Muscle of leg (tissue), 3 donors: ENCODE measurements at regions not wholly inside any gene's neighbourhood (a gene's known extent, or its start where the extent isn't known, plus 50 kb on each side); places are given as distances from the start of the nearest gene placed in this dataset.

Experiments used
- DNase-seq: peaks from one replicate; pipeline ENCODE4 v3.0.0; 2013
- H3K27ac ChIP-seq: one replicate; pipeline ENCODE4 v1.5.1; 2013; ENCODE audit warnings: mild to moderate bottlenecking, low read length, control low read depth
- H3K27me3 ChIP-seq: one replicate; pipeline ENCODE4 v1.6.1; 2013; ENCODE audit warnings: low read length; ENCODE audit not compliant: control insufficient read depth, insufficient read depth
- H3K36me3 ChIP-seq: one replicate; pipeline ENCODE4 v1.6.1; 2013; ENCODE audit warnings: low read length; ENCODE audit not compliant: control insufficient read depth, insufficient read depth
- H3K4me1 ChIP-seq: one replicate; pipeline ENCODE4 v1.6.1; 2013; ENCODE audit warnings: low read length; ENCODE audit not compliant: control insufficient read depth, insufficient read depth
- H3K4me3 ChIP-seq: one replicate; pipeline ENCODE4 v1.5.1; 2013; ENCODE audit warnings: low read length, control low read depth
- H3K9me3 ChIP-seq: replicated peaks from 2 replicates; pipeline ENCODE4 v1.6.1; 2013; ENCODE audit warnings: low read depth, low read length; ENCODE audit not compliant: control insufficient read depth
- WGBS: methylation state at CpG from one replicate; pipeline ENCODE4 v1.1.5; 2013; ENCODE audit warnings: missing lambda C conversion rate; ENCODE audit not compliant: insufficient coverage; 5-methylcytosine and 5-hydroxymethylcytosine counted together

DNA sequence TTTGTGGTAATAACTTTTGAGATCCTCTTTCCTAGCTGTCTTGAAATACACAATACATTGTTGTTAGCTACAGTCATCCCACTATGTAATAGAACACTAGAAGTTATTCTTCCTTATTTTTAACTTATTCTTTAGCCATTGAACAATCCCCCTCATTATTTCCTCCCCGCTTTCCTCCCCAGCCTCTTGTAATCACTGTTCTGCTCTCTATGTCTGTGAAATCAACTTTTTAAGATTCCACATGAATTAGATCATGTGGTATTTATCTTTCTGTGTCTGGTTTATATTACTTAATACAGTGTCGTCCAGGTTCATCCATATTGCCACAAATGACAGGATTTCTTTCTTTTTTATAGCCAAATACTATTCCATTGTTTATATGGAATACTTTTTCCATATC is 72.9 kb downstream of the SLC10A2 start:
- no peak for DNase-seq
- WGBS, result no CpG with 5 or more reads among the region's 2 CpGs

DNA sequence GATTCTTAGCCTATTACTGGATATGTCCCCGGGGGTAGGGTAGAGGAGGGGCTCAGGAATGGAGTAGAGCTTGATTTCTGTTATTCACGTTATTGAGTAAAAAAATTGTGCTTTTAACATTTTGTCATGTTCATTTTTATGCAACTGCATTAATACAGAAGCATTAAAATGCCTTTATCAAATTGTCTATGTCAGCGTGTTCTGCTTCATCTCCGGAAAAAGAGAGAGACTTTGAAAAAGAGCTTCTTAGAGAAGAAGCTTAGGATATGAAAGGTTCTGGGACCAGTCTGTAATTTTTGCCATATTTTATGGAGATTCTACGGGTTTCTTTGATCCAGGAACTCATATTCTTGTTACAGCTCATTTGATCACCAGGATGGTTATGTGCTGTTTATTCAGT is 82.0 kb downstream of the SLC10A2 start:
- Histone ChIP-seq H3K36me3 (no peaks in the 10 kb centered on the region), H3K4me1 (no peaks in the 10 kb centered on the region), H3K27ac (no peak overlapping the region), H3K27me3 (no peaks in the 10 kb centered on the region), H3K4me3 (no peak overlapping the region), H3K9me3 (peaks cover 9% of the 10 kb centered on the region)
- peak; percentile 44 for DNase-seq
- 75% methylated on average over 2 of the region's 5 CpGs for WGBS

More for the DNA sequence above, 72.9 kb downstream of the SLC10A2 start:
- no peaks in the 10 kb centered on the region for H3K4me1 ChIP-seq
- no peak overlapping the region for H3K27ac ChIP-seq
- H3K9me3 ChIP-seq, result peaks cover 3% of the 10 kb centered on the region
- no peaks in the 10 kb centered on the region for H3K36me3 ChIP-seq
- H3K27me3 ChIP-seq, result no peaks in the 10 kb centered on the region
- no peak overlapping the region for H3K4me3 ChIP-seq

DNA sequence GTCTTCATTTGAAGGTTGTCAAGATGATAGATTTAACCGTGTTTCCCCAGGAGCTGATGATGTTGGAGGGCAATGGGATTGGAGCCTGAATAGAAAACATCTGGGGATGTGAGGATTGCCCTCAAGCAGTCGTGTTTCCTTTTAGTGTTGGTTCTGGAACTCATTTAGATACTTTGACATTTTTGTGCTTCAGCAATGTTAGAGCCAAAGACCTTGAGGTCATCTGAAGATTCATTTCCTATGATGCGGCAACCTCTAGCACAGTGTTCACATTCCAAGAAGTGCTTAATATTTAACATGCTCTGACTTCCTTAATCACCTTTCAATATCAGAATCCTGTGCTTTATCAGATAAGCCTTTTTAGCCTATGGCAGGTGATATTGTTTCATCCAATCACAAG is 82.7 kb downstream of the SLC10A2 start:
- no peak overlapping the region for H3K4me3 ChIP-seq
- H3K4me1 ChIP-seq, result no peaks in the 10 kb centered on the region
- H3K27ac ChIP-seq, result no peak overlapping the region
- DNase-seq, result no peak
- no peaks in the 10 kb centered on the region for H3K36me3 ChIP-seq
- H3K27me3 ChIP-seq, result no peaks in the 10 kb centered on the region
- 20% methylated on average over 3 of the region's 3 CpGs for WGBS
- H3K9me3 ChIP-seq, result peaks cover 9% of the 10 kb centered on the region

DNA sequence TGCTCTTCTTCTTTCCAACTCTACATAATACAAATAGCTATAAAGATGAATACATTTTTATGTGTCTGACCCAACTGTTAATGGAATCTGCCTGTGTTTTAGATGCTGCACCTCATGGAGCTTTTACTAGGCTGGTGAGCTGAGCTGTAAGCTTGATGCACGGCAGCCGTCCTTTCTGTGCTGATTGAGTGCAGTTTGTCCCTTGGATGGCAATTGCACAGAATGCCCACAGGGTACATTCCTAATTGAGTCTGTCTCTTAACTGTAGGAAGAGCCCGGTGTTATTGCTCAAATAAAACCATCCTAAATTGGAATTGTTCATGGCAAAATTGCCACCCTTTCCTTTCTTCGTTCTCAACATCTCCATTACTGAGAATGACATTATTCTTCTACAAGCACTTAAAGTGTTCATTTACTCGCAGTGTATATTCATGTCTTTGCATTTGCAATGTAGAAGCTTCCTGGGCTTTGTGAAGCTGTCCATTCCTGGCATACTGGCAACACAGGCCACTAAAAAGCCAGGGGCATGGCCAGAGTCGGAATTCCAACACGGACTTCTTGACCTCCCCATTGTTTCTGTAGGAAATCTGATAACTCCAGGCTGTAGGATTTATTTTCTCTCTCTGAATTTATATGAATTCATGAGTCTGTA is 85.8 kb downstream of the SLC10A2 start:
- Histone ChIP-seq H3K9me3 (no peaks in the 10 kb centered on the region), H3K36me3 (no peaks in the 10 kb centered on the region), H3K27ac (no peak overlapping the region), H3K27me3 (no peaks in the 10 kb centered on the region), H3K4me1 (no peaks in the 10 kb centered on the region), H3K4me3 (no peak overlapping the region)
- no peak for DNase-seq
- WGBS, result 83% methylated on average over 4 of the region's 7 CpGs

DNA sequence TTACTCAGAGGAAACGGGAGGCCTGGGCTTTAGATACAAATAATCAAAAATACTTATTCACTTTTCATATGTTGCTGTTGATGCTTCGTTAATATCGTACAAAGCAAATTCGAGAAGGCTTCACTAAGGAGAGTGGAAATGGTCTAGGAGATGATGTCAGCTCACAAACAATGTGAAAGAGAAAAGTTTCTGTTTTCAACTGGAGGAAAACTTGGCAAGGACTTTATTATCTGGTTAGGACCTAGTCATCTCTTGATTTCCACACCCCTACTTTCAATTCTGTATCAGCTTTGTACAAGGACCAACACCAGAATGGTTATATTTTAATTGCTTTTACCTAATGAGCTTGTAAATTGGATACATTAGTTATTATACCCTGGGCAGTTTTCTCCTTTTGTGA is 88.0 kb downstream of the SLC10A2 start:
- WGBS, result no CpG with 5 or more reads among the region's 4 CpGs
- Histone ChIP-seq H3K4me1 (no peaks in the 10 kb centered on the region), H3K27me3 (no peaks in the 10 kb centered on the region), H3K9me3 (no peaks in the 10 kb centered on the region), H3K4me3 (no peak overlapping the region), H3K36me3 (no peaks in the 10 kb centered on the region), H3K27ac (peak overlapping the region; percentile 60)
- DNase-seq, result peak; percentile 69

DNA sequence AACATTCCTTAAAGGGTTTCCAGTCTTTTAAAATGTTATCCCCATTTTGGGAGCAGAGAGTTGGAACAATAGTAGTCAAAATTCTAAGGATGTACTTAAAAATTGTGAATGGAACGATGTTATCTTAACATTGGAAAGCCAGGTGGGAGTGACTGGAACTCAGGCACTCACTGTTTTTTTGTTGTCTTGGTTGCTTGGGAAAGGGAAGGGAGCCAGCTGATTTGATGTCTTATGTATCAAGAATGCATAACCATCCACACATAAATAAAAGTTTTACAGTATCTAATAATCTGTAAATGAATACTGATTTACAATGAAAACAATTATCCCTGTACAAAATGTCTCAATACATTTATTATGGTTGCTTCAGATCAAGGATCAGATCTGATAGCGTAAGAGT is 88.7 kb downstream of the SLC10A2 start:
- 40% methylated on average over 1 of the region's 2 CpGs for WGBS
- H3K4me3 ChIP-seq, result no peak overlapping the region
- no peaks in the 10 kb centered on the region for H3K36me3 ChIP-seq
- H3K27ac ChIP-seq, result peak overlapping the region; percentile 60
- H3K4me1 ChIP-seq, result no peaks in the 10 kb centered on the region
- no peaks in the 10 kb centered on the region for H3K9me3 ChIP-seq
- peak; percentile 50 for DNase-seq
- no peaks in the 10 kb centered on the region for H3K27me3 ChIP-seq

DNA sequence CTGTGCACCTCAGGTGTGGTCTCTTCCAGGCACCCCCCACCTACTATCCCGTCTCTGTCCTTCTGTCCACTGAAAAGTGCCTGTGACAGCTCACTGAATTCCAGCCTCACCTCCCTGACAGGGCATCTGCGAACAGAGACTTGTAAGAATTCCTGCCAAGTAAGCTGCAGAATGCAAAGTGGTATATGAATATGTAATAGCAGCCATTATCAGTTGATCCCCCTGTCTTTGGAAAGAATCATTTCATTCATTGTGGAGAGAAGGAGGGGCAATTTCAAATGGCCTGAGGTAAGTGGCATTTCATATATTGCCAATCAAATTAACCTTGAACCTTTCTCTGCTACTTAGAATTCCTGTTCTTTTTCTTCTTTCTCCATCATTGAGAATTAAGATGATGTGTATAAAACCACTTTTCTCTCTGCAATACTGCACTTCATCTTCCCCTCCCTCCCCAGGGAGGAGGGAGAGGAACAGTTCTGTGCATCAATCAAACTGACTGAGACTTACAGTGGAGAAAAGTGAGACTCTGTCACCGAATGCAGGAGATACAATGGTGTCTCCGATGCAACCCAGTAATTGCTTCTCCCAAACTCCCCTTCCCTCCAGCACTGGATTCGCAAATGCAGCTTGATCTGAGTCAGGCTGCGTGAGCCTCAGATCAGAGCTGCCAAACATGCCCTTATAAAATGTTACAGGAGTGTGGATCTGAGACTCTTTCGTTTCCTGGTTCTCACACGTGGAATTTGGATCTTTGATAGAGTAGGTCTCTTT is 91.7 kb downstream of the SLC10A2 start:
- no peaks in the 10 kb centered on the region for H3K4me1 ChIP-seq
- H3K27me3 ChIP-seq, result no peaks in the 10 kb centered on the region
- no peaks in the 10 kb centered on the region for H3K36me3 ChIP-seq
- no CpG with 5 or more reads among the region's 8 CpGs for WGBS
- H3K9me3 ChIP-seq, result no peaks in the 10 kb centered on the region
- H3K27ac ChIP-seq, result no peak overlapping the region
- no peak for DNase-seq
- H3K4me3 ChIP-seq, result no peak overlapping the region

DNA sequence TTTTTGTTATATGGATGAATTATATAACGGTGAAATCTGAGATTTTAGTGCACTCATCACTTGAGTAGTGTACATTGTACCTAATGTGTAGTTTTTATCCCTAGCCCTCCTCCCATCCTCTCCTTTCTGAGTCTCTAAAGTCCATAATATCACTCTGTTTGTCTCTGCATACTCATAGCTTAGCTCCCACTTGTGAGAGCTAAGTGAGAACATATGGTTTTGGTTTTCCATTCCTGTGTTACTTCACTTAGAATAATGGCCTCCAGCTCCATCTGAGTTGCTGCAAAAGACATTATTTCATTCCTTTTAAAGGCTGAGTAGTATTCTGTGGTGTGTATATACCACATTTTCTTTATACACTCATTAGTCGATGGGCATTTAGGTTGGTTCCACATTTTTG is 94.0 kb downstream of the SLC10A2 start:
- no peak overlapping the region for H3K27ac ChIP-seq
- no peaks in the 10 kb centered on the region for H3K4me1 ChIP-seq
- H3K4me3 ChIP-seq, result no peak overlapping the region
- no peak for DNase-seq
- no peaks in the 10 kb centered on the region for H3K9me3 ChIP-seq
- no peaks in the 10 kb centered on the region for H3K36me3 ChIP-seq
- no CpG with 5 or more reads among the region's 2 CpGs for whole genome bisulfite sequencing
- no peaks in the 10 kb centered on the region for H3K27me3 ChIP-seq

DNA sequence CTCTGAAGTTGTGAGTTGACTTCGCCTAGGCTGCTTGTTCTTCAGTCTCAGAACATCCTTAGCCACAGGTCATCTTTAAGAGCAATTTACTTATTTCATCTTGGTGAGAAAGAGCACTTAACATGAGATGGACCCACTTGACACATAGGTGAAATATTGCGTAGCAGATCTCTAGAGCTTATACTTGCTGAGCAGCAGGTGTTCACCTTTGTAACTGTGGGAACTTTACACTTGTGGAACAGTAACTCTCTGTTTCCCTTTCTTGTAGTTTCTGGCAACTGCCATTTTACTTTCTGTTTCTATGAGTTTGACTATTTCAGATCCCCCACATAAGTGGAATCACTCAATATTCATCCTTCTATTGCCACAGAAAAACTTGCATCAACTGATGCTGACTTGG is 95.7 kb downstream of the SLC10A2 start:
- no peaks in the 10 kb centered on the region for H3K36me3 ChIP-seq
- no peaks in the 10 kb centered on the region for H3K4me1 ChIP-seq
- no peak for DNase-seq
- no peaks in the 10 kb centered on the region for H3K9me3 ChIP-seq
- WGBS, result 78% methylated on average over 1 of the region's 2 CpGs
- no peak overlapping the region for H3K27ac ChIP-seq
- no peaks in the 10 kb centered on the region for H3K27me3 ChIP-seq
- H3K4me3 ChIP-seq, result no peak overlapping the region

DNA sequence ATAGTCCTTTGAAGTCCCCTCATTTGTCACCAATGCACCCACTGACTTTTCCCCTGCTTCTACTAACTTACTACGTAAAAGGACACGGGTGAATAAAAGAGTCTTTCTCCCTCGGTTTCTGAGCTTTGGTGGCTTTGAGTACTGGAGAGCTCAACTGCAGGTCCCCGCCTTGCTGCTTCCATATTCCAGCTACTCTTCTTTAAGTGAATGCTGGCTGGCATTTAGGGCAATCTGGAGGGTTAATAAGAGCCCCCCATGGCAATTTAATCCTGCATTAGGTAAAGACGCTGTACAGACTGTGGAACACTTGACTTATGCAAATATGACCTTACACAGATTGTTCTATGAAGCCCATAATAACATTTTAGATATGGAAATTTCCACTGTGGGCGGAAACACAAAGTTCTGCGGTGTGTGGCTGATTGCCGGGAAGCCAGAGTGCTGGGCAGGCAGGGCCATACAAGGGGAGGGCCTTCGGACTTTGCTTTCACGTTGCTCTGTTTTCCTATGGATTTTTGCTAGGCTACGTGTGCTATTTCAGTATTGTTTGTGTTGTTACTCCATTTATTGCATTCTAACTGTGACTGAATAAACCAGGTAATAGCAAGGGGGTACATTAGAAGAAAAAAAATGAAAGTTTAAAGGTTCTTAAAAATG is 97.5 kb downstream of the SLC10A2 start:
- WGBS, result 49% methylated on average over 6 of the region's 11 CpGs
- Histone ChIP-seq H3K9me3 (no peaks in the 10 kb centered on the region), H3K27me3 (no peaks in the 10 kb centered on the region), H3K4me1 (no peaks in the 10 kb centered on the region), H3K27ac (no peak overlapping the region), H3K36me3 (no peaks in the 10 kb centered on the region), H3K4me3 (no peak overlapping the region)
- DNase-seq, result peak; percentile 24
